VCaP (cell line): ENCODE measurements at regions not wholly inside any gene's neighbourhood (a gene's known extent, or its start where the extent isn't known, plus 50 kb on each side); places are given as distances from the start of the nearest gene placed in this dataset.

ENCODE experiments used
- H3K27ac ChIP-seq: fragments of 450-650 bp; 2 replicates; pipeline ENCODE4 v1.5.1; 2017
- TF ChIP-seq, protein P1 (sequence below): fragments of 450-650 bp; conservative IDR thresholded peaks from 2 replicates; pipeline ENCODE4 v1.5.1; 2017; ENCODE audit warnings: mild to moderate bottlenecking, moderate library complexity

DNA sequence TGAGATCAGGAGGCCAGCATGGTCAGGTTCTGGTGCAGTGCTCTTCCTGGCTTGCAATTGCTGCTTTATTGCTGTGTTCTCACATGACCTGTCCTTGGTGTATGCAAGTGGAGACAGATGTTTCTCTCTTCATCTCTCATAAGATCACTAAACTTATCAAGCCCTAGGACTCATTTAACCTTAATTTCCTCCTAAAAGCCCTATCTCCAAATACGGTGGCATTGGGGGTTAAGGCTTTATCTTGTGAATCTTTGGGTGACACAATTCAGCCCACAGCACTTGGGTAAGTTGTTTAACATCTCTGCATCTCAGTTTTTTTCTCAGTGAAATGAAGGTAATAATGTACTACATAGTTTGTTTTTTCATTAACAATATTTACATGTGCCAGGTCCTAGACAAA is 152.4 kb downstream of the RWDD3 start:
- no peak overlapping the region for H3K27ac ChIP-seq
- TF ChIP-seq, protein P1, sequence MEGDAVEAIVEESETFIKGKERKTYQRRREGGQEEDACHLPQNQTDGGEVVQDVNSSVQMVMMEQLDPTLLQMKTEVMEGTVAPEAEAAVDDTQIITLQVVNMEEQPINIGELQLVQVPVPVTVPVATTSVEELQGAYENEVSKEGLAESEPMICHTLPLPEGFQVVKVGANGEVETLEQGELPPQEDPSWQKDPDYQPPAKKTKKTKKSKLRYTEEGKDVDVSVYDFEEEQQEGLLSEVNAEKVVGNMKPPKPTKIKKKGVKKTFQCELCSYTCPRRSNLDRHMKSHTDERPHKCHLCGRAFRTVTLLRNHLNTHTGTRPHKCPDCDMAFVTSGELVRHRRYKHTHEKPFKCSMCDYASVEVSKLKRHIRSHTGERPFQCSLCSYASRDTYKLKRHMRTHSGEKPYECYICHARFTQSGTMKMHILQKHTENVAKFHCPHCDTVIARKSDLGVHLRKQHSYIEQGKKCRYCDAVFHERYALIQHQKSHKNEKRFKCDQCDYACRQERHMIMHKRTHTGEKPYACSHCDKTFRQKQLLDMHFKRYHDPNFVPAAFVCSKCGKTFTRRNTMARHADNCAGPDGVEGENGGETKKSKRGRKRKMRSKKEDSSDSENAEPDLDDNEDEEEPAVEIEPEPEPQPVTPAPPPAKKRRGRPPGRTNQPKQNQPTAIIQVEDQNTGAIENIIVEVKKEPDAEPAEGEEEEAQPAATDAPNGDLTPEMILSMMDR = no peak

DNA sequence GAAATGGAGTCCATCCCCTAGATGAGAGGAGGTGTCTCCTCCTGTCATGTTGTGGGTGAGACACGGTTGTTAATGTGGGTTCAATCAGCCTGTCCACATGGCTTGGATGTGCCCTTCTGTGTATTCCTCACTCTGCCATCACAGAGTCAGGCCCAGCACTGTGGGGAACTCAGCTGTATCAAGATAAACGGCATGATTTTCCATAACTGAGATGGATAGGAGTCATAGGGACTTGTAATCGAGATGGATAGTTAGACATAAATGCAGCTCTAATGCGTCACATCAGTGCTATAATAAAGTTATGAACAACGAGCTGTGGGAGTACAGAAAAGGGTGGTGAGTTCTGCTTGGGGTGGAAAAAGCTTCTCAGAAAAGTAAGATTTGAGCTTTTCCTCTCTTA is 152.9 kb downstream of the RWDD3 start:
- TF ChIP-seq, protein P1 = no peak
- H3K27ac ChIP-seq = no peak overlapping the region

DNA sequence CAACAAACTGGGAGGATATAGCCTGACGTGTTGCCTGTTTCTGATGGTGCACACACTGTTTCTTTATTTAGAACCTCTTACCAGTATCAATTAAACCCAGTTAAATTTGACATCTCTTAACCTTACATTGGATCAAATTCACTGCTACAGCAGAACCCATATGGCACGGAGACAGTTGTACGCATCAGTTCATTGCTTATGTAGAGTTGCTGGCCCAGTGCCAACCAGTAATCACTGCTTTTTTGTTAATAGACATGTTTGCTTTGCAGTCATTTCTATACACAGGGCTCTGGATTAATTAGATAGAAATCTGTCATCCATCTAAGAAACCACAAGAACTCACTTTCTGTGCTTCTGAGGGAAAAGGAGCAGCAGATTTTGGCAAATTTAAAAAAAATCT is 154.0 kb downstream of the RWDD3 start:
- TF ChIP-seq, protein P1 = no peak

DNA sequence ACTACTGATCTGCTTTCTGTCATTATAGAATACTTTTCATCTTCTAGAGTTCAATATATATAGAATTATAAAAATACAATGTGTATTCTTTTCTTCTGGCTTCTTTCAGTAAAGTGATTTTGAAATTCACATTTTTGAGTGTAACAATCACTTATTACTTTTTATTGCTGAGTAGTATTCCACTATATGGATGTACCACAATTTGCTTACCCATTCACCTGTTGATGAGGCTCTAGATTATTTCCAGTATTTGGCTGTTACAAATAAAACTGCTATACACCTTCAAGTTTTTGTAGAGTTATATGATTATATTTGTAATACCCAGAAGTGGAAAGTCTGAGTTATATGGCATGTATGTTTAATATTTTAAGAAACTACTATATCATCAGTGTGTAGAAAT is 159.4 kb downstream of the RWDD3 start:
- H3K27ac ChIP-seq = no peak overlapping the region
- TF ChIP-seq, protein P1 = no peak

More for the DNA sequence above, 154.0 kb downstream of the RWDD3 start:
- H3K27ac ChIP-seq = no peak overlapping the region

DNA sequence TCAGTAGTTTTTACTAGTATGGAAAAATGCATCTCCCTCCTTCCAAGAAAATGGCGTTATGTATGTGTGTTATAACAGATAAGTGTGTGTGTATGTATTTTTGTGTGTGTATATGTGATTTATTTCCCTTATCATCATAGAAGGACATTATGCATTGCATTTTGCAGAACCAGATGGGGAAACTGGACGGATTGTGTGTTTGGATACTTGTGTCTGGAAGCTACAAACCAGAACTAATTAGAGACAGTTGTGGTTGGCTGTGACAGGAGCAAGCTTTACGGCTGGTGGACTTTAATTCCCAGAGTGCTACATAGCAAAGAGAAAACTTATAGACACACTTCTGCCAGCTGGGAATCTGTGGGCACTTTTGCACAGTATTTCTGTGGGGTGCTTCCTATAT is 162.5 kb downstream of the RWDD3 start:
- no peak overlapping the region for H3K27ac ChIP-seq
- TF ChIP-seq, protein P1 = no peak

DNA sequence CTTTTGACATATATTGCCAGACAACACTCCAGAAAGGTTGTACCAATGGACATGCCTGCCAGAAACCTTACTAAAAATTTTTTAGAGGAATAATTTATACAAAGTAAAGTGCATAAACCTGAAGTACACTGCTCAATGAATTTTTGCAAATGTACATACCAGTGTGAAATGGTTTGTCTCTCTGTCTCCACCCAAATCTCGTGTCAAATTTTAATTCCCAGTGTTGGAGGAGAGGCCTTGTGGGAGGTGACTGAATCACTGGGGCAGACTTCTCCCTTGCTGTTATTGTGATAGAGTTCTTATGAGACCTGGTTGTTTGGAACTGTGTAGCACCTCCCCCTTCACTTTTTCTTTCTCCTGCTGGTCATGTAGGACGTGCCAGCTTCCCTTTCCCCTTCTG is 168.8 kb downstream of the RWDD3 start:
- TF ChIP-seq, protein P1 = no peak
- H3K27ac ChIP-seq = no peak overlapping the region

DNA sequence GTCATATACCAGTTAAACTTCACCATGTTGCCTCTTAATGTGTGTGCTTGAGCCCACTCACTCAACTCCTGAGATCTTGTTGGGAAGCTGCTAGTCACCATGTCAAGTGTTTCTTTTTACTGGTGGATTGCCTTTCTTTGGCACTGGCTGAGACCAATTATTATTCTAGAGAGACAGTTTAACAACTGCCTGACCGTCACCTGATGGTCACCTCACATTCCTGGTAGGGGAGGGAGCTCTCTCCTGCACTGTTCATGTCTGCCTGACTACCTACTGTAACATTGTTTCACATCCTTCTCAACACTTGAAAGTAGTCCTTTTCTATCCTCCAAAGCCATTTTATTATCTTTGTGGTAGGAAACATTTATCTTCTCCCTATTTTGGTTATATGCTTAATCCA is 172.3 kb downstream of the RWDD3 start:
- no peak overlapping the region for H3K27ac ChIP-seq
- TF ChIP-seq, protein P1 = no peak
